H1 (cell line): ENCODE measurements at regions not wholly inside any gene's neighbourhood (a gene's known extent, or its start where the extent isn't known, plus 50 kb on each side); places are given as distances from the start of the nearest gene placed in this dataset.

ENCODE experiments used
- CTCF ChIA-PET: fragments of 300-600 bp; sonication (Branson Sonifier 250); formaldehyde crosslinking; loops from one replicate; lab custom pipeline; 2021; ENCODE audit not compliant: partially characterized antibody; lab: Charles Lee
- POLR2A ChIA-PET: fragments of 300-600 bp; sonication (Branson Sonifier 250); formaldehyde crosslinking; loops from one replicate; lab custom pipeline; 2021; ENCODE audit warnings: inconsistent platforms; ENCODE audit not compliant: partially characterized antibody; lab: Charles Lee
- DNase-seq, 2 experiments: peaks; one replicate each; pipeline versions ENCODE4 v3.0.0 to v3.0.0-alpha.2; 2010 to 2022; ENCODE audit warnings: low spot score in 2 of 2, low read depth in 1 of 2, mixed read lengths in 1 of 2
- FAIRE-seq: peaks from 2 replicates; lab custom pipeline; 2011; peaks lifted over from hg19 to GRCh38; lab: Jason Lieb, UNC
- H2AFZ ChIP-seq: 2 replicates; pipeline ENCODE4 v1.8.1; 2012; ENCODE audit warnings: low read length, inconsistent platforms
- H2AK5ac ChIP-seq: 2 replicates; pipeline ENCODE4 v1.6.1; 2013; ENCODE audit warnings: low read depth, low read length
- H2BK120ac ChIP-seq: replicated peaks from 2 replicates; pipeline ENCODE3; 2013; ENCODE audit warnings: low read depth, low read length, inconsistent platforms
- H2BK12ac ChIP-seq: 2 replicates; pipeline ENCODE4 v1.6.1; 2013; ENCODE audit warnings: low read depth, low read length
- H2BK15ac ChIP-seq: 2 replicates; pipeline ENCODE4 v1.6.1; 2013; ENCODE audit warnings: low read length
- H2BK20ac ChIP-seq: 2 replicates; pipeline ENCODE4 v1.6.1; 2013; ENCODE audit warnings: low read length
- H2BK5ac ChIP-seq: 2 replicates; pipeline ENCODE4 v1.6.1; 2013; ENCODE audit warnings: low read depth, low read length
- H3K14ac ChIP-seq: 2 replicates; pipeline ENCODE4 v1.6.1; 2013; ENCODE audit warnings: inconsistent platforms; ENCODE audit not compliant: insufficient read length
- H3K18ac ChIP-seq: 2 replicates; pipeline ENCODE4 v1.6.1; 2013; ENCODE audit warnings: low read length; ENCODE audit errors: extremely low read depth
- H3K23ac ChIP-seq: 2 replicates; pipeline ENCODE4 v1.6.1; 2013; ENCODE audit warnings: inconsistent platforms; ENCODE audit not compliant: insufficient read length
- H3K23me2 ChIP-seq: 2 replicates; pipeline ENCODE4 v1.6.1; 2013; ENCODE audit warnings: low read depth, low read length
- H3K27ac ChIP-seq: 2 replicates; pipeline ENCODE4 v1.6.1; 2011; ENCODE audit warnings: low read depth, low read length, inconsistent platforms
- H3K27me3 ChIP-seq, 4 experiments: replicated peaks in 1 of 4; 1 replicate in 1 of 4; 2 replicates in 3 of 4; pipeline versions ENCODE4 v1.6.1 to v1.8.1; 2011 to 2013; ENCODE audit warnings: low read length in 3 of 4, mild to moderate bottlenecking in 3 of 4, inconsistent platforms in 2 of 4, mixed read lengths in 2 of 4, moderate library complexity in 1 of 4; ENCODE audit not compliant: control insufficient read depth in 3 of 4, insufficient read depth in 3 of 4; ENCODE audit errors: extremely low read depth in 1 of 4
- H3K36me3 ChIP-seq, 4 experiments: 2 replicates each; pipeline versions ENCODE4 v1.6.1 to v1.8.1; 2011 to 2013; ENCODE audit warnings: mild to moderate bottlenecking in 4 of 4, low read length in 3 of 4, moderate library complexity in 2 of 4, control low read depth in 1 of 4, inconsistent platforms in 1 of 4; ENCODE audit not compliant: insufficient read depth in 4 of 4, control insufficient read depth in 2 of 4
- H3K4ac ChIP-seq: replicated peaks from 2 replicates; pipeline ENCODE3; 2013; ENCODE audit warnings: low read length, low read depth, mixed read lengths, inconsistent platforms; ENCODE audit not compliant: insufficient read length
- H3K4me1 ChIP-seq, 4 experiments: replicated peaks in 1 of 4; 1 replicate in 1 of 4; 2 replicates in 3 of 4; pipeline versions ENCODE4 v1.6.1 to v1.8.1; 2011 to 2013; ENCODE audit warnings: low read length in 3 of 4, inconsistent platforms in 2 of 4, mixed read lengths in 1 of 4; ENCODE audit not compliant: insufficient read depth in 4 of 4, control insufficient read depth in 3 of 4
- H3K4me2 ChIP-seq, 2 experiments: 2 replicates each; pipeline versions ENCODE4 v1.6.1 to v1.8.1; 2011 to 2013; ENCODE audit warnings: low read depth in 2 of 2, low read length in 2 of 2, control low read depth in 1 of 2, inconsistent platforms in 1 of 2, mild to moderate bottlenecking in 1 of 2; ENCODE audit not compliant: insufficient read depth in 1 of 2
- H3K4me3 ChIP-seq, 4 experiments: fragments of 200-600, 300-600 bp in 1 of 4; sonication (generic), shearing (Covaris generic), sonication (Bioruptor Twin) in 1 of 4; 2 replicates each; pipeline versions ENCODE4 v1.5.1 to v1.8.1; 2011 to 2016; ENCODE audit warnings: low read length in 4 of 4, low read depth in 3 of 4, control low read depth in 2 of 4, inconsistent platforms in 2 of 4, mild to moderate bottlenecking in 2 of 4, mixed read lengths in 1 of 4, moderate library complexity in 1 of 4; ENCODE audit not compliant: insufficient read depth in 2 of 4; ENCODE audit errors: extremely low read depth in 1 of 4
- H3K56ac ChIP-seq: replicated peaks from 2 replicates; pipeline ENCODE3; 2013; ENCODE audit warnings: low read depth, mild to moderate bottlenecking, mixed read lengths, low read length, inconsistent platforms; ENCODE audit not compliant: insufficient read length
- H3K79me1 ChIP-seq: 2 replicates; pipeline ENCODE4 v1.6.1; 2013; ENCODE audit warnings: low read depth, low read length, control low read depth
- H3K79me2 ChIP-seq, 2 experiments: 2 replicates each; pipeline versions ENCODE4 v1.6.1 to v1.8.1; 2012 to 2013; ENCODE audit warnings: low read length in 2 of 2, mild to moderate bottlenecking in 2 of 2, inconsistent platforms in 1 of 2; ENCODE audit not compliant: insufficient read depth in 2 of 2, control insufficient read depth in 1 of 2
- H3K9ac ChIP-seq, 4 experiments: replicated peaks in 1 of 4; 1 replicate in 1 of 4; 2 replicates in 3 of 4; pipeline versions ENCODE4 v1.6.1 to v1.8.1; 2011 to 2013; ENCODE audit warnings: low read depth in 3 of 4, low read length in 3 of 4, control low read depth in 2 of 4, mild to moderate bottlenecking in 2 of 4, moderate library complexity in 2 of 4, inconsistent platforms in 1 of 4; ENCODE audit errors: extremely low read depth in 1 of 4
- H3K9me3 ChIP-seq, 2 experiments: 2 replicates each; pipeline versions ENCODE4 v1.6.1 to v1.8.1; 2012 to 2013; ENCODE audit warnings: mild to moderate bottlenecking in 2 of 2, moderate library complexity in 2 of 2, control low read depth in 1 of 2, inconsistent platforms in 1 of 2, low read depth in 1 of 2, low read length in 1 of 2, mixed read lengths in 1 of 2; ENCODE audit not compliant: insufficient read depth in 2 of 2
- H4K20me1 ChIP-seq, 2 experiments: replicated peaks in 1 of 2; 2 replicates each; pipeline versions ENCODE3 to v1.8.1; 2011 to 2013; ENCODE audit warnings: inconsistent platforms in 2 of 2, low read length in 2 of 2, mild to moderate bottlenecking in 1 of 2; ENCODE audit not compliant: insufficient read depth in 2 of 2, control insufficient read depth in 1 of 2
- H4K5ac ChIP-seq: 2 replicates; pipeline ENCODE4 v1.6.1; 2013; ENCODE audit warnings: low read length, low read depth, mixed read lengths, inconsistent platforms; ENCODE audit not compliant: insufficient read length
- H4K8ac ChIP-seq: 2 replicates; pipeline ENCODE4 v1.8.0; 2013; ENCODE audit warnings: mild to moderate bottlenecking, moderate library complexity, low read length, inconsistent platforms; ENCODE audit not compliant: insufficient read depth; ENCODE audit errors: extremely low read depth
- H4K91ac ChIP-seq: replicated peaks from 2 replicates; pipeline ENCODE3; 2013; ENCODE audit warnings: low read length, mixed read lengths, inconsistent platforms; ENCODE audit not compliant: insufficient read length
- RAD21 ChIP-seq, 2 experiments: IDR thresholded peaks in 1 of 2; conservative IDR thresholded peaks in 1 of 2; 2 replicates each; pipeline ENCODE4 v1.6.1; 2011; ENCODE audit warnings: low read depth in 2 of 2, low read length in 2 of 2, improper control_type of control experiment in 1 of 2, inconsistent platforms in 1 of 2, mild to moderate bottlenecking in 1 of 2, moderate library complexity in 1 of 2
- TAF1 ChIP-seq: IDR thresholded peaks from 2 replicates; pipeline ENCODE4 v1.6.1; 2011; ENCODE audit warnings: mild to moderate bottlenecking, low read depth, low read length
- WGBS, 2 experiments: shearing (Covaris generic) in 1 of 2; methylation state at CpG; one replicate each; pipeline versions ENCODE4 v1.1.6 to v1.1.7; 2013 to 2015; ENCODE audit warnings: low lambda C conversion rate in 2 of 2, mixed read lengths in 2 of 2, inconsistent platforms in 1 of 2, low coverage in 1 of 2, missing lambda C conversion rate in 1 of 2; ENCODE audit not compliant: insufficient replicate concordance in 2 of 2, insufficient coverage in 1 of 2, insufficient read length in 1 of 2; ENCODE audit errors: extremely low coverage in 1 of 2, missing lambda C conversion rate in 1 of 2; 5-methylcytosine and 5-hydroxymethylcytosine counted together

GRCh38 chr4:143085224-143085623, 99.5 kb upstream of the USP38 start:
- Histone ChIP-seq H3K18ac (no peak overlapping the region), H2AFZ (no peak overlapping the region), H4K5ac (no peak overlapping the region), H3K79me1 (no peaks in the 10 kb centered on the region), H4K91ac (no peak overlapping the region), H3K27me3 (no peaks in the 10 kb centered on the region), H3K27ac (no peak overlapping the region), H3K4me1 (no peaks in the 10 kb centered on the region), H3K4me3 (no peak overlapping the region), H3K79me2 (no peaks in the 10 kb centered on the region), H3K14ac (no peak overlapping the region), H2BK15ac (no peak overlapping the region), H3K56ac (no peak overlapping the region), H2BK120ac (no peak overlapping the region), H2BK12ac (no peak overlapping the region), H3K9me3 (peaks cover 4% of the 10 kb centered on the region in 2 experiments; a peak in 2 of 4 replicates), H3K36me3 (no peaks in the 10 kb centered on the region), H3K9ac (no peak overlapping the region), H3K4ac (no peak overlapping the region), H4K20me1 (no peaks in the 10 kb centered on the region), H2BK20ac (no peak overlapping the region), H2BK5ac (no peak overlapping the region), H4K8ac (no peak overlapping the region), H3K4me2 (no peak overlapping the region), H2AK5ac (no peak overlapping the region), H3K23ac (no peak overlapping the region), H3K23me2 (no peaks in the 10 kb centered on the region)
- DNase-seq (no peak), FAIRE-seq (no peak)
- CTCF ChIA-PET, result interaction anchor here (0.6 to 2.2 kb wide), 8 partner anchors 9 to 1780 kb away, joined by 3 to 9 read pairs (median 4); no protein-coding TSS in a partner anchor
- POLR2A ChIA-PET, result no interaction called here
- WGBS, 2 experiments, result 82% methylated on average over 2 of the region's 2 CpGs; no CpG with 5 or more reads in 1 of the 2 experiments
- TF ChIP-seq RAD21 (IDR thresholded peaks at IDR 0.05 in 1 of 2, conservative IDR thresholded peaks at IDR 0.05 in 1 of 2; ENCODE audit: low read depth in 2 of 2, low read length in 2 of 2), result peak in 1 of 2 experiments; percentile 41; a peak in 3 of 4 replicates
- no peak for TF ChIP-seq TAF1
